KBM-7 (cell line): ENCODE measurements at regions not wholly inside any gene's neighbourhood (a gene's known extent, or its start where the extent isn't known, plus 50 kb on each side); places are given as distances from the start of the nearest gene placed in this dataset.
"Not testable (repeated sequence)": the region's sequence is repeated elsewhere in the genome, so short reads cannot be mapped to it uniquely, and the experiment has no call there.

ENCODE experiments used
- DNase-seq: peaks from one replicate; pipeline ENCODE4 v3.0.0-alpha.2; 2015
- in situ Hi-C: fragments of 300-500 bp; cut with MboI; formaldehyde crosslinking; loops from 2 replicates; pipeline ENCODE4 v1.14.3; 2020; ENCODE audit warnings: low sequenced_read_pairs, low pct_unique_long_range_greater_than_20kb, mixed read lengths

GRCh38 chr3:30518181-30518864 is 88.1 kb upstream of the TGFBR2 start:
- peak; percentile 19 for DNase-seq
- in situ Hi-C loops = no loop called here

GRCh38 chr3:30518872-30519271 is 87.5 kb upstream of the TGFBR2 start:
- in situ Hi-C loops = no loop called here
- no peak for DNase-seq

GRCh38 chr3:30520699-30521098 is 85.7 kb upstream of the TGFBR2 start:
- in situ Hi-C loops = no loop called here

GRCh38 chr3:30521156-30521715 is 85.2 kb upstream of the TGFBR2 start:
- in situ Hi-C loops = no loop called here

More at GRCh38 chr3:30520699-30521098, 85.7 kb upstream of the TGFBR2 start:
- DNase-seq = no peak

GRCh38 chr3:30522476-30522875 is 83.9 kb upstream of the TGFBR2 start:
- in situ Hi-C loops = no loop called here
- DNase-seq = no peak

More at GRCh38 chr3:30521156-30521715, 85.2 kb upstream of the TGFBR2 start:
- DNase-seq = no peak

- DNase-seq = no peak
- in situ Hi-C loops = no loop called here
Measured at GRCh38 chr3:30523366-30523765, 83.0 kb upstream of the TGFBR2 start.

GRCh38 chr3:30524357-30525040 is 81.9 kb upstream of the TGFBR2 start:
- in situ Hi-C loops = no loop called here
- DNase-seq = peak; percentile 95

- DNase-seq = no peak
- in situ Hi-C loops = no loop called here
Measured at GRCh38 chr3:30526031-30526430, 80.4 kb upstream of the TGFBR2 start.

- in situ Hi-C loops = no loop called here
- no peak for DNase-seq
Measured at GRCh38 chr3:30527186-30527585, 79.2 kb upstream of the TGFBR2 start.

- in situ Hi-C loops = no loop called here
- no peak for DNase-seq
Measured at GRCh38 chr3:30527720-30528119, 78.7 kb upstream of the TGFBR2 start.

- DNase-seq = no peak
- in situ Hi-C loops = no loop called here
Measured at GRCh38 chr3:30530084-30530483, 76.3 kb upstream of the TGFBR2 start.

- DNase-seq = no peak
- in situ Hi-C loops = no loop called here
Measured at GRCh38 chr3:30531017-30531570, 75.3 kb upstream of the TGFBR2 start.

GRCh38 chr3:30535525-30535924 is 70.9 kb upstream of the TGFBR2 start:
- in situ Hi-C loops = no loop called here
- no peak for DNase-seq

GRCh38 chr3:30538791-30539190 is 67.6 kb upstream of the TGFBR2 start:
- DNase-seq = no peak
- in situ Hi-C loops = no loop called here

- no peak for DNase-seq
- in situ Hi-C loops = no loop called here
Measured at GRCh38 chr3:30539206-30539605, 67.2 kb upstream of the TGFBR2 start.

GRCh38 chr3:30539772-30540171 is 66.6 kb upstream of the TGFBR2 start:
- in situ Hi-C loops = no loop called here
- no peak for DNase-seq

- in situ Hi-C loops = not testable (repeated sequence)
Measured at GRCh38 chr3:30541156-30541555, 65.2 kb upstream of the TGFBR2 start.

GRCh38 chr3:30542897-30543296 is 63.5 kb upstream of the TGFBR2 start:
- in situ Hi-C loops = no loop called here
- no peak for DNase-seq

More at GRCh38 chr3:30541156-30541555, 65.2 kb upstream of the TGFBR2 start:
- not testable (repeated sequence) for DNase-seq

GRCh38 chr3:30544812-30545211 is 61.6 kb upstream of the TGFBR2 start:
- in situ Hi-C loops = no loop called here
- no peak for DNase-seq

GRCh38 chr3:30546934-30547333 is 59.5 kb upstream of the TGFBR2 start:
- no peak for DNase-seq
- in situ Hi-C loops = no loop called here
